HG03378 (cell line): ENCODE measurements at regions not wholly inside any gene's neighbourhood (a gene's known extent, or its start where the extent isn't known, plus 50 kb on each side); places are given as distances from the start of the nearest gene placed in this dataset.
A peak's percentile ranks its signal among the peaks of the same experiment; 100 is the strongest.
"Not testable (repeated sequence)": the region's sequence is repeated elsewhere in the genome, so short reads cannot be mapped to it uniquely, and the experiment has no call there.

ENCODE experiments used
- ATAC-seq: cut with Tn5 transposase; IDR thresholded peaks from one replicate; pipeline ENCODE4 v1.9.1; 2021; ENCODE audit warnings: mild to moderate bottlenecking, moderate library complexity; ENCODE audit not compliant: unreplicated experiment

- ATAC-seq, result not testable (repeated sequence)
Measured at GRCh38 chr2:111355823-111356511, 235.3 kb downstream of the BCL2L11 start.

DNA sequence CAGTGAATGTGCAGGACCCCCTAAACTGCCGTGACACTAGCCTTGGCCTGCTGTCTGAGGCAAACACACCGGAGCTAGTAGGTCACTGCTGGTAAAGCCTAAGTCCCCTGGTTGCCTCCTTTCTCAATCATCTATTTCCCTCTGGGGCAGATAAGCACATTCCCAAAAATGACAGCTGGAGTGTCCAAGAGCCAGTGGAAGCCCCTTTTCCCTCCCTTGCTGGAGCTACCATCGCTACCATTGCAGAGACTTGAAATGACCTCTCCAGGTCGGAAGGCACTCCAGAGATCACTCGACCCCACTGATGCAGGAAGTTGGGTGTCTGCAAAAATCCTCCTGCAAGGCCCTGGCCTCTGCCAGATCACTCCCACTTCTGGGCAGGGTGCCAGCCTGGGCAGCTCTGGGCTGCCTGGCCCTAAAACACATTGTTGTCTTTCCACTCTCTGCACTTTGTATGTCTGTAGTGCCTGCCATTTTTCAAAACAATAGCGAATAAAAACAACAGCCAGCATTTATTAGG is 235.9 kb downstream of the BCL2L11 start:
- ATAC-seq, result not testable (repeated sequence)

DNA sequence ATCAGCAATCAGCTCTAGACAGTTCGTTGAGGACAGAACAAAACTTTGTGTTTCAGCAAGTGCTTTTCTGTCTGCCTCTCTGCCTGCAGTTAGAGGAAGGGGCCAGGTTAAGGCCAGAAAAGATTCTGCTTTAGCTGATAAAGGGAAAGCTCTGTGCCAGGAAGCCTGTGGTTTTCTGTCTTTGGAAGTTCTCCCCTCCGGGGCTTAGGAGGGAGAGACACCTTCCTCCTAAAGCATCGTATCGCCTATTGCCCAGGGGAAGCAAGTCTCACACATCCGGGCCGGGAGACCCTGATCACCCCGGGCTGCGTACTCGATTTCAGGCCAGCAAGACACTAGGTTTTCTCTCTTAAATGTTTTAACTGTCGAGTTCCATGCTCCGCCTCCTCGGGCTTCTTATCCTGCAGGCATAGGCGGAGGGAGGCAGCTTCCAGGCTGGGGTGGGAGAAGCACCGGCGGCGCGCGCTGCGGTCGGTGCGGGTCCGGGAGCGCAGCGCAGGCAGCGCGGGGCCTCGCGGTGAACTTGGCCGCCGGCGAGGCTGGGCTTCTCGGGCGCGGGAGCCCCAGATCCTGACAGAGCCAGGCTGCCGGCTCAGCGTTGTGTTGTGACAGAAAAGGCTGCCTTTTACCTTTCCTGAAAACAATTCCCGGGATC is 245.4 kb downstream of the BCL2L11 start:
- not testable (repeated sequence) for ATAC-seq

DNA sequence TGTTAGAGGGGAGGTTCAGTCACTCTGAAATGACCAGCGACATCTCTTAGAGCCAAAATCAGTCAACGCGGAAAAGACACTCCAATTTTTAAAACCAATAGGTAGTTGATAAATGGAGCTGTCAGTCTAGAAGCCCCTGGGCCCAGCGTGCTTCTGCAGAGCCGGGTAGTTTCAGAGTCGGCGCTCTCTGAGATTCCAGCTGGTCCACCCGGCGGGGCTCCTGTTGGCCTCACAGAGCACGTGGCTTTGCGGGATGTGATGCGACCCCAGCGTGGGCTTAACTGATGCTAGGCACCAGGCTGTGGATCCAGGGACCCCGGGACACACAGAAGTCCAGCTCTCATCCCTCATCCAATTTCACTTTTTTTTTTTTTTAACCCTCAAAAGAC is 245.9 kb downstream of the BCL2L11 start:
- not testable (repeated sequence) for ATAC-seq

DNA sequence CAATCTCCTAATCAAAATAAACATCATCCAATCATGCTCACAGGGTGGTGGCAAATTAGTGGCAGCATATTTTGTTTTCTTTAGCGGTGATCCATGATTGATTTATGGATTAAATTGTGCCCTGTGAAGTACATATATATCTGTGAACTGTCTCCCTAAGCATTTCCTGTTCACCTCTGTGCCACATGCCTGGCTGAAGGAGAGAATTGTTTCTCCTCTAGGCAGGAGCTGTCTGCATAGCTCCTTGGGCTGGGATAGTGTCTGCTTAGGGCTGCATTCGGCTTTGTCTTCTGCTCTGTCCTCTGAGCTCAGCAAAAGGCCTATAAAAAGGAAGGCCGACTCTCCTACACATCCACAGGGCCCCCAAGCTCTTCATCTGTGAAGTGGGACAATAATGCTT is 246.4 kb downstream of the BCL2L11 start:
- ATAC-seq, result not testable (repeated sequence)

- ATAC-seq, result peak; percentile 14
Measured at GRCh38 chr2:111367871-111368270, 247.2 kb downstream of the BCL2L11 start.

- peak; percentile 62 for ATAC-seq
Measured at GRCh38 chr2:111368288-111368687, 247.6 kb downstream of the BCL2L11 start.

- not testable (repeated sequence) for ATAC-seq
Measured at GRCh38 chr2:111373060-111373459, 252.3 kb downstream of the BCL2L11 start.

DNA sequence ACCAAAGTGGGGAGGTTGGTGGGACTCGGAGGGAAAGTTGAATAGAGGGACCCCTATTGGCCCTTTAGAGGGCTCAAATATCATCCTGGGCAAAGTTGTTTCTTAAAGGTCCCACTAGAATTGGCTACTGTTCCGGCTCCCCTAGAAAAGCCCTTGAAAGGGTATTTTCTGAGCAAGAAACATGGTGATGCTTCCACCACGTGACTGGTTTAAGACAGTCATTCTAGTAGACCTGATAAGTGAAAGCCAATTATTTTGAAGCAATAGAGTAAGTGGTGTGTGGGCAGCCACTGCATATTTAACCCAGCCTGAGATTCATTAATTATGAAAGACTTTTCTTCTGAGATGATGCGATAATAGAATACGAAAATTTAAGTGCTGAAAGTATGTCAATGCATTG is 253.3 kb downstream of the BCL2L11 start:
- ATAC-seq, result not testable (repeated sequence)

- not testable (repeated sequence) for ATAC-seq
Measured at GRCh38 chr2:111374734-111375133, 254.0 kb downstream of the BCL2L11 start.

- not testable (repeated sequence) for ATAC-seq
Measured at GRCh38 chr2:111375320-111375883, 254.7 kb downstream of the BCL2L11 start.

- ATAC-seq, result not testable (repeated sequence)
Measured at GRCh38 chr2:111376272-111376970, 255.7 kb downstream of the BCL2L11 start.

GRCh38 chr2:111376971-111377352 is 256.2 kb downstream of the BCL2L11 start:
- ATAC-seq, result not testable (repeated sequence)

- ATAC-seq, result not testable (repeated sequence)
Measured at GRCh38 chr2:111377386-111377959, 256.8 kb downstream of the BCL2L11 start.

GRCh38 chr2:111378348-111378747 is 257.6 kb downstream of the BCL2L11 start:
- ATAC-seq, result not testable (repeated sequence)

GRCh38 chr2:111380733-111381439 is 260.2 kb downstream of the BCL2L11 start:
- not testable (repeated sequence) for ATAC-seq

GRCh38 chr2:111381530-111382306 is 261.0 kb downstream of the BCL2L11 start:
- not testable (repeated sequence) for ATAC-seq

- ATAC-seq, result not testable (repeated sequence)
Measured at GRCh38 chr2:111382507-111382906, 261.8 kb downstream of the BCL2L11 start.

- not testable (repeated sequence) for ATAC-seq
Measured at GRCh38 chr2:111383311-111383710, 262.6 kb downstream of the BCL2L11 start.
